ENCODE measurements at regions not wholly inside any gene's neighbourhood (a gene's known extent, or its start where the extent isn't known, plus 50 kb on each side); places are given as distances from the start of the nearest gene placed in this dataset.

DNA sequence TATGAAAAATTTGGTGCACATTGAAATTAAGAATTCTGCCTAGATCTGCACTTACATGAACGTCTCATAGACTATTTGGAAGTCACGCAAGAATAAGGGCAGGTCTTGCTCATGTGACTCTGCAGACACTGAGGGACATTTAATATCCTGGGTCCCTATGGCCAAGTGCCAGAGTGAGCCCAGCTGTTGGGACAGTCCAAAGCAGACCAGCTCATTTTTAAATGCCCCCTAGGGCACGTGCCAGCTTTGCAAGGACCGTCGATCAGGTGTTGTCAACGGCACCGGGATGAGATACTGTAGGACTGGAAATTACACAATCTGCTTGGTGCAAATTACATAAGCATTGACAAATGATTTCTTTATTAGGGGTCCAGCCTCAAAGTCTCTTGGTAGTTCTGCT is 293.6 kb downstream of the TEX29 start:
- TF ChIP-seq, protein P1, sequence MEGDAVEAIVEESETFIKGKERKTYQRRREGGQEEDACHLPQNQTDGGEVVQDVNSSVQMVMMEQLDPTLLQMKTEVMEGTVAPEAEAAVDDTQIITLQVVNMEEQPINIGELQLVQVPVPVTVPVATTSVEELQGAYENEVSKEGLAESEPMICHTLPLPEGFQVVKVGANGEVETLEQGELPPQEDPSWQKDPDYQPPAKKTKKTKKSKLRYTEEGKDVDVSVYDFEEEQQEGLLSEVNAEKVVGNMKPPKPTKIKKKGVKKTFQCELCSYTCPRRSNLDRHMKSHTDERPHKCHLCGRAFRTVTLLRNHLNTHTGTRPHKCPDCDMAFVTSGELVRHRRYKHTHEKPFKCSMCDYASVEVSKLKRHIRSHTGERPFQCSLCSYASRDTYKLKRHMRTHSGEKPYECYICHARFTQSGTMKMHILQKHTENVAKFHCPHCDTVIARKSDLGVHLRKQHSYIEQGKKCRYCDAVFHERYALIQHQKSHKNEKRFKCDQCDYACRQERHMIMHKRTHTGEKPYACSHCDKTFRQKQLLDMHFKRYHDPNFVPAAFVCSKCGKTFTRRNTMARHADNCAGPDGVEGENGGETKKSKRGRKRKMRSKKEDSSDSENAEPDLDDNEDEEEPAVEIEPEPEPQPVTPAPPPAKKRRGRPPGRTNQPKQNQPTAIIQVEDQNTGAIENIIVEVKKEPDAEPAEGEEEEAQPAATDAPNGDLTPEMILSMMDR (IDR thresholded peaks at IDR 0.05; ENCODE audit: unreplicated experiment) = no peak
- peaks cover 6% of the 10 kb centered on the region for H3K27me3 Mint-ChIP-seq (ENCODE audit: unreplicated experiment)
- H3K27ac Mint-ChIP-seq (ENCODE audit: unreplicated experiment) = no peak overlapping the region
- no peaks in the 10 kb centered on the region for H3K36me3 Mint-ChIP-seq (ENCODE audit: low read depth, unreplicated experiment)
- no peak for DNase-seq (ENCODE audit: low spot score)
- peaks cover 24% of the 10 kb centered on the region for H3K4me1 Mint-ChIP-seq (ENCODE audit: unreplicated experiment)
- no peak overlapping the region for H3K4me3 Mint-ChIP-seq (ENCODE audit: unreplicated experiment)
- H3K9me3 Mint-ChIP-seq (ENCODE audit: unreplicated experiment) = no peaks in the 10 kb centered on the region

DNA sequence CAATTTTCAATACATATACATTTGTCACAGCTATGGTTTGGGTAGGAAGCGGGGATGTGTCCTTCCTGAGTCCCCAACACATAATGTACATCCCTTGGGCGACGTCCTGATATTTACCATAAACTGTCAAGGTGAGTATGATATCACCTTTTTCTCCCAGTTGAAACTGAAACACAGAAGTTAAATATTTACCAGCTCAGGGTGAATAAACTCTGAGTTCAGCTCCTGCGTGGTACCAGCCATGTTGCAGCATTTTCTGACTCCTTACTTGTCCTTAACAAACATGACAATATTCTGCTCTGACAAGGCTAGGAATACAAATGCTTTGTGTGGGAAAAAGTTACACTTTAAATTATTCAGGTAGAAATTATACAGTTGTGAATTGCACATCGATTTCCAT is 294.2 kb downstream of the TEX29 start:
- H3K27ac Mint-ChIP-seq (ENCODE audit: unreplicated experiment) = no peak overlapping the region
- H3K27me3 Mint-ChIP-seq (ENCODE audit: unreplicated experiment) = peaks cover 6% of the 10 kb centered on the region
- DNase-seq (ENCODE audit: low spot score) = no peak
- no peaks in the 10 kb centered on the region for H3K36me3 Mint-ChIP-seq (ENCODE audit: low read depth, unreplicated experiment)
- no peak overlapping the region for H3K4me3 Mint-ChIP-seq (ENCODE audit: unreplicated experiment)
- no peaks in the 10 kb centered on the region for H3K9me3 Mint-ChIP-seq (ENCODE audit: unreplicated experiment)
- TF ChIP-seq, protein P1 (IDR thresholded peaks at IDR 0.05; ENCODE audit: unreplicated experiment) = no peak
- peaks cover 24% of the 10 kb centered on the region for H3K4me1 Mint-ChIP-seq (ENCODE audit: unreplicated experiment)

DNA sequence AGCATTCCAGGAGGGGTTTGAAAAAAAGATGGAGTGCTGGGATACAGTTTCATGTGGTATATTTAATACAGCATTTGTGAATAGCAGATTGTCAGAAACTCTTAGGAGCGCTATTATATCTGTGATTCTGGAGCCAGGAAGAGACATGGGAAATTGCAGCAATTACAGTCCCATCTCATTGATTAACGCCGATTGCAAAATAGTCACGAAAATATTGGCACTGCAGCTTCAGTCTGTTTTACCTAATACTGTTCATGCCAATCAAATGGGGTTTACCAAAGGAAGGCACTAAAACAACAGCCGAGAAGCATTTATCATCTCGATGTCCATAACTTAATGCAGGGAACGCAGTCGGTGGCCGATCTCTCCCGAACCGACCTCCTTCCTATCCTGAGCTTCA is 295.8 kb downstream of the TEX29 start:
- H3K27me3 Mint-ChIP-seq (ENCODE audit: unreplicated experiment) = peaks cover 3% of the 10 kb centered on the region
- no peaks in the 10 kb centered on the region for H3K9me3 Mint-ChIP-seq (ENCODE audit: unreplicated experiment)
- no peak overlapping the region for H3K27ac Mint-ChIP-seq (ENCODE audit: unreplicated experiment)
- H3K36me3 Mint-ChIP-seq (ENCODE audit: low read depth, unreplicated experiment) = no peaks in the 10 kb centered on the region
- TF ChIP-seq, protein P1 (IDR thresholded peaks at IDR 0.05; ENCODE audit: unreplicated experiment) = no peak
- no peak overlapping the region for H3K4me3 Mint-ChIP-seq (ENCODE audit: unreplicated experiment)
- no peak for DNase-seq (ENCODE audit: low spot score)
- peaks cover 9% of the 10 kb centered on the region for H3K4me1 Mint-ChIP-seq (ENCODE audit: unreplicated experiment)

DNA sequence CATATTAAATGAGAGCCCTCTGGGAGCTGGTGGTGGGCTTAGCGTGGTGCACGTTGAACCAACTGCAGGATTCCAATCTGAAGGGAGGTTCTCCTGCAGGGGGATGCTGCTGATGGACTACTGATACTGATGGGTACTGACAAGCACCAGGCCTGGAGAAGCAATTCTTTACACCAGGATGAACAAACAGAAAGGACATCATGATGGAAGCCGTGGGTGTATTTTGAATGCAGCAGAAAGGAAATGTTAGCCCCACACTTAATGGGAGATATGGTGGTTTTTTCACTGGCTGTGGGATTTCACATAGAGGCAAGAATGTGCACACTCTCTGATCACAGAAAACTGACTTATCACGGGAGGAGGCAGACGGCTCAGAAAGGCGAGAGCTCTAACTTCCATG is 299.7 kb downstream of the TEX29 start:
- H3K4me1 Mint-ChIP-seq (ENCODE audit: unreplicated experiment) = peaks cover 4% of the 10 kb centered on the region
- TF ChIP-seq, protein P1 (IDR thresholded peaks at IDR 0.05; ENCODE audit: unreplicated experiment) = no peak
- peaks cover 2% of the 10 kb centered on the region for H3K36me3 Mint-ChIP-seq (ENCODE audit: low read depth, unreplicated experiment)
- H3K4me3 Mint-ChIP-seq (ENCODE audit: unreplicated experiment) = no peak overlapping the region
- DNase-seq (ENCODE audit: low spot score) = no peak
- H3K27me3 Mint-ChIP-seq (ENCODE audit: unreplicated experiment) = peaks cover 3% of the 10 kb centered on the region
- H3K9me3 Mint-ChIP-seq (ENCODE audit: unreplicated experiment) = no peaks in the 10 kb centered on the region
- H3K27ac Mint-ChIP-seq (ENCODE audit: unreplicated experiment) = no peak overlapping the region

DNA sequence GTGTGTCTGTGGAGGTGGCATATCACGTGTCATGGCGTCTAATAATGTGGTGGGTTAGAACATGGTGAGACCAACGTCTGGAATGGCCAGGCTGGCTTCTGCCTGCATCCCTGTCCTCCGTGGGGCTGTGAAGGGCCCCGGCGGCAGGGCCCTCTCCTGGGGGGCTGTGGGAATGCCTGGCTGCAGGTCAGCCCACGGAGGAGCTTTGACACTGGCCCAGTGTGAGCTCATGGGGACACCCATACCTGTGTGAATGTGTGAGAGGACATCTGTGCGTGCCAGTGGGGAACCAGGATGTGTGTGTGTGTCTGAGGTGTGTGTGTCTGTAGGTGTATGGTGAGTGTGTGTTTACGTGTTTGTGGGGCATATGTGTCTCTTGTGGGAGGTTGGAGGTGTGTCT is 300.1 kb downstream of the TEX29 start:
- Mint-ChIP-seq H3K27me3 (ENCODE audit: unreplicated experiment) (peaks cover 4% of the 10 kb centered on the region), H3K36me3 (ENCODE audit: low read depth, unreplicated experiment) (peaks cover 5% of the 10 kb centered on the region), H3K4me3 (ENCODE audit: unreplicated experiment) (no peak overlapping the region), H3K4me1 (ENCODE audit: unreplicated experiment) (peaks cover 4% of the 10 kb centered on the region), H3K27ac (ENCODE audit: unreplicated experiment) (no peak overlapping the region), H3K9me3 (ENCODE audit: unreplicated experiment) (no peaks in the 10 kb centered on the region)
- DNase-seq (ENCODE audit: low spot score) = no peak
- TF ChIP-seq, protein P1 (IDR thresholded peaks at IDR 0.05; ENCODE audit: unreplicated experiment) = no peak
